ENCODE measurements at regions not wholly inside any gene's neighbourhood (a gene's known extent, or its start where the extent isn't known, plus 50 kb on each side); places are given as distances from the start of the nearest gene placed in this dataset.
A peak's percentile ranks its signal among the peaks of the same experiment; 100 is the strongest.

- H3K36me3 ChIP-seq (ENCODE audit: control insufficient read depth, insufficient read depth, low read length): no peaks in the 10 kb centered on the region
- no peak overlapping the region for H2AK5ac ChIP-seq (ENCODE audit: low read length)
- peak; percentile 51 for DNase-seq
- no peak overlapping the region for H3K23ac ChIP-seq (ENCODE audit: low read length)
- H3K56ac ChIP-seq (ENCODE audit: low read length): no peak overlapping the region
- no CpG with 5 or more reads among the region's 13 CpGs for WGBS (ENCODE audit: extremely low coverage, insufficient coverage, low lambda C conversion rate)
- H4K8ac ChIP-seq (ENCODE audit: low read depth, low read length): no peak overlapping the region
- no peak overlapping the region for H4K5ac ChIP-seq (ENCODE audit: low read length)
- no peak overlapping the region for H2BK120ac ChIP-seq (ENCODE audit: low read depth, low read length)
- H3K27ac ChIP-seq (ENCODE audit: low read depth, low read length): no peak overlapping the region
- no peak overlapping the region for H3K4me3 ChIP-seq (ENCODE audit: low read length)
- H3K4ac ChIP-seq (ENCODE audit: low read depth, low read length): no peak overlapping the region
- no peak overlapping the region for H2BK15ac ChIP-seq (replicated peaks; ENCODE audit: low read depth)
- H3K4me2 ChIP-seq (ENCODE audit: low read length): no peak overlapping the region
- H3K79me2 ChIP-seq (ENCODE audit: control insufficient read depth, insufficient read depth, low read length): no peaks in the 10 kb centered on the region
- no peaks in the 10 kb centered on the region for H3K79me1 ChIP-seq (ENCODE audit: low read length)
- no peak overlapping the region for H2BK5ac ChIP-seq (ENCODE audit: low read length)
- H3K4me1 ChIP-seq (ENCODE audit: control insufficient read depth, low read depth, low read length): no peaks in the 10 kb centered on the region
- no peak overlapping the region for H3K9ac ChIP-seq (ENCODE audit: low read length)
- no peaks in the 10 kb centered on the region for H3K27me3 ChIP-seq (ENCODE audit: insufficient read depth, low read length, poor library complexity)
- no peak overlapping the region for H3K18ac ChIP-seq (ENCODE audit: low read length)
Measured at GRCh38 chr9:88932766-88933165, 58.5 kb upstream of the S1PR3 start.

GRCh38 chr9:88933607-88934379, 57.5 kb upstream of the S1PR3 start:
- H3K27me3 ChIP-seq (ENCODE audit: insufficient read depth, low read length, poor library complexity): no peaks in the 10 kb centered on the region
- no peaks in the 10 kb centered on the region for H3K79me1 ChIP-seq (ENCODE audit: low read length)
- H3K79me2 ChIP-seq (ENCODE audit: control insufficient read depth, insufficient read depth, low read length): no peaks in the 10 kb centered on the region
- no peaks in the 10 kb centered on the region for H3K4me1 ChIP-seq (ENCODE audit: control insufficient read depth, low read depth, low read length)
- H2BK120ac ChIP-seq (ENCODE audit: low read depth, low read length): no peak overlapping the region
- no peak overlapping the region for H3K4me2 ChIP-seq (ENCODE audit: low read length)
- no peak overlapping the region for H4K8ac ChIP-seq (ENCODE audit: low read depth, low read length)
- no peaks in the 10 kb centered on the region for H3K36me3 ChIP-seq (ENCODE audit: control insufficient read depth, insufficient read depth, low read length)
- no peak overlapping the region for H4K5ac ChIP-seq (ENCODE audit: low read length)
- no peak for DNase-seq
- H2BK5ac ChIP-seq (ENCODE audit: low read length): no peak overlapping the region
- no peak overlapping the region for H3K9ac ChIP-seq (ENCODE audit: low read length)
- H3K27ac ChIP-seq (ENCODE audit: low read depth, low read length): no peak overlapping the region
- no CpG with 5 or more reads among the region's 11 CpGs for WGBS (ENCODE audit: extremely low coverage, insufficient coverage, low lambda C conversion rate)
- no peak overlapping the region for H2BK15ac ChIP-seq (replicated peaks; ENCODE audit: low read depth)
- H3K56ac ChIP-seq (ENCODE audit: low read length): no peak overlapping the region
- no peak overlapping the region for H3K4me3 ChIP-seq (ENCODE audit: low read length)
- H3K23ac ChIP-seq (ENCODE audit: low read length): no peak overlapping the region
- no peak overlapping the region for H2AK5ac ChIP-seq (ENCODE audit: low read length)
- peak overlapping the region; percentile 6 for H3K4ac ChIP-seq (ENCODE audit: low read depth, low read length)
- H3K18ac ChIP-seq (ENCODE audit: low read length): no peak overlapping the region

GRCh38 chr9:88934876-88935535, 56.3 kb upstream of the S1PR3 start:
- H3K79me1 ChIP-seq (ENCODE audit: low read length): no peaks in the 10 kb centered on the region
- no CpG with 5 or more reads among the region's 5 CpGs for WGBS (ENCODE audit: extremely low coverage, insufficient coverage, low lambda C conversion rate)
- H3K27me3 ChIP-seq (ENCODE audit: insufficient read depth, low read length, poor library complexity): no peaks in the 10 kb centered on the region
- H3K9ac ChIP-seq (ENCODE audit: low read length): no peak overlapping the region
- H4K5ac ChIP-seq (ENCODE audit: low read length): no peak overlapping the region
- no peak overlapping the region for H3K56ac ChIP-seq (ENCODE audit: low read length)
- no peak overlapping the region for H2BK15ac ChIP-seq (replicated peaks; ENCODE audit: low read depth)
- H3K27ac ChIP-seq (ENCODE audit: low read depth, low read length): no peak overlapping the region
- H3K4me2 ChIP-seq (ENCODE audit: low read length): no peak overlapping the region
- no peaks in the 10 kb centered on the region for H3K4me1 ChIP-seq (ENCODE audit: control insufficient read depth, low read depth, low read length)
- DNase-seq: no peak
- no peak overlapping the region for H2AK5ac ChIP-seq (ENCODE audit: low read length)
- H3K23ac ChIP-seq (ENCODE audit: low read length): no peak overlapping the region
- no peaks in the 10 kb centered on the region for H3K36me3 ChIP-seq (ENCODE audit: control insufficient read depth, insufficient read depth, low read length)
- H4K8ac ChIP-seq (ENCODE audit: low read depth, low read length): no peak overlapping the region
- no peak overlapping the region for H2BK120ac ChIP-seq (ENCODE audit: low read depth, low read length)
- no peak overlapping the region for H2BK5ac ChIP-seq (ENCODE audit: low read length)
- no peak overlapping the region for H3K4ac ChIP-seq (ENCODE audit: low read depth, low read length)
- H3K79me2 ChIP-seq (ENCODE audit: control insufficient read depth, insufficient read depth, low read length): no peaks in the 10 kb centered on the region
- no peak overlapping the region for H3K4me3 ChIP-seq (ENCODE audit: low read length)
- no peak overlapping the region for H3K18ac ChIP-seq (ENCODE audit: low read length)

- no peaks in the 10 kb centered on the region for H3K27me3 ChIP-seq (ENCODE audit: insufficient read depth, low read length, poor library complexity)
- H3K56ac ChIP-seq (ENCODE audit: low read length): no peak overlapping the region
- no peak overlapping the region for H3K4ac ChIP-seq (ENCODE audit: low read depth, low read length)
- no peaks in the 10 kb centered on the region for H3K79me2 ChIP-seq (ENCODE audit: control insufficient read depth, insufficient read depth, low read length)
- H4K5ac ChIP-seq (ENCODE audit: low read length): no peak overlapping the region
- H3K9ac ChIP-seq (ENCODE audit: low read length): no peak overlapping the region
- no peak overlapping the region for H3K4me2 ChIP-seq (ENCODE audit: low read length)
- no peak overlapping the region for H3K27ac ChIP-seq (ENCODE audit: low read depth, low read length)
- H3K4me1 ChIP-seq (ENCODE audit: control insufficient read depth, low read depth, low read length): no peaks in the 10 kb centered on the region
- H2BK120ac ChIP-seq (ENCODE audit: low read depth, low read length): no peak overlapping the region
- H3K36me3 ChIP-seq (ENCODE audit: control insufficient read depth, insufficient read depth, low read length): no peaks in the 10 kb centered on the region
- H4K8ac ChIP-seq (ENCODE audit: low read depth, low read length): no peak overlapping the region
- H2AK5ac ChIP-seq (ENCODE audit: low read length): no peak overlapping the region
- no peak overlapping the region for H3K23ac ChIP-seq (ENCODE audit: low read length)
- no peak overlapping the region for H2BK15ac ChIP-seq (replicated peaks; ENCODE audit: low read depth)
- H3K79me1 ChIP-seq (ENCODE audit: low read length): no peaks in the 10 kb centered on the region
- H2BK5ac ChIP-seq (ENCODE audit: low read length): no peak overlapping the region
- no CpG with 5 or more reads among the region's 2 CpGs for WGBS (ENCODE audit: extremely low coverage, insufficient coverage, low lambda C conversion rate)
- H3K4me3 ChIP-seq (ENCODE audit: low read length): no peak overlapping the region
- no peak for DNase-seq
- no peak overlapping the region for H3K18ac ChIP-seq (ENCODE audit: low read length)
Measured at GRCh38 chr9:88936132-88936531, 55.1 kb upstream of the S1PR3 start.

- no peak overlapping the region for H2AK5ac ChIP-seq (ENCODE audit: low read length)
- H3K4me3 ChIP-seq (ENCODE audit: low read length): no peak overlapping the region
- no CpG with 5 or more reads among the region's 5 CpGs for WGBS (ENCODE audit: extremely low coverage, insufficient coverage, low lambda C conversion rate)
- H3K4me2 ChIP-seq (ENCODE audit: low read length): no peak overlapping the region
- no peak overlapping the region for H3K4ac ChIP-seq (ENCODE audit: low read depth, low read length)
- no peaks in the 10 kb centered on the region for H3K79me1 ChIP-seq (ENCODE audit: low read length)
- H3K4me1 ChIP-seq (ENCODE audit: control insufficient read depth, low read depth, low read length): no peaks in the 10 kb centered on the region
- no peak overlapping the region for H2BK120ac ChIP-seq (ENCODE audit: low read depth, low read length)
- H3K23ac ChIP-seq (ENCODE audit: low read length): no peak overlapping the region
- no peak overlapping the region for H2BK15ac ChIP-seq (replicated peaks; ENCODE audit: low read depth)
- no peak overlapping the region for H3K18ac ChIP-seq (ENCODE audit: low read length)
- no peaks in the 10 kb centered on the region for H3K79me2 ChIP-seq (ENCODE audit: control insufficient read depth, insufficient read depth, low read length)
- H4K5ac ChIP-seq (ENCODE audit: low read length): no peak overlapping the region
- H3K27ac ChIP-seq (ENCODE audit: low read depth, low read length): no peak overlapping the region
- no peak overlapping the region for H3K56ac ChIP-seq (ENCODE audit: low read length)
- no peak overlapping the region for H3K9ac ChIP-seq (ENCODE audit: low read length)
- H4K8ac ChIP-seq (ENCODE audit: low read depth, low read length): no peak overlapping the region
- H3K36me3 ChIP-seq (ENCODE audit: control insufficient read depth, insufficient read depth, low read length): no peaks in the 10 kb centered on the region
- no peaks in the 10 kb centered on the region for H3K27me3 ChIP-seq (ENCODE audit: insufficient read depth, low read length, poor library complexity)
- no peak overlapping the region for H2BK5ac ChIP-seq (ENCODE audit: low read length)
- no peak for DNase-seq
Measured at GRCh38 chr9:88936668-88937067, 54.6 kb upstream of the S1PR3 start.
